AG04449 (cell line): ENCODE measurements at regions not wholly inside any gene's neighbourhood (a gene's known extent, or its start where the extent isn't known, plus 50 kb on each side); places are given as distances from the start of the nearest gene placed in this dataset.

Source experiments
- CTCF ChIA-PET: fragments of 350-600 bp; formaldehyde crosslinking; extraction: SDS; loops from one replicate; lab custom pipeline; 2021; ENCODE audit warnings: antibody characterized with exemption; lab: Yijun Ruan, JAX
- POLR2A ChIA-PET: fragments of 400-600, 350-600 bp; formaldehyde crosslinking; extraction: SDS; loops from one replicate; lab custom pipeline; 2020; ENCODE audit warnings: antibody characterized with exemption, inconsistent platforms; lab: Yijun Ruan, JAX
- DNase-seq: peaks from one replicate; pipeline ENCODE4 v3.0.0-alpha.2; 2010; ENCODE audit warnings: low read depth, low spot score
- H3K4me3 ChIP-seq: 2 replicates; pipeline ENCODE4 v1.5.1; 2011; ENCODE audit warnings: low read depth, mild to moderate bottlenecking, control low read depth, low read length
- CTCF ChIP-seq: IDR thresholded peaks from one replicate; pipeline ENCODE4 v1.5.1; 2011; ENCODE audit warnings: mild to moderate bottlenecking, moderate library complexity, low read length, control low read depth, inconsistent platforms; ENCODE audit not compliant: insufficient read depth; ENCODE audit errors: missing control alignments

GRCh38 chr17:51528111-51528510 lies 267.8 kb downstream of the UTP18 start:
- no peak for DNase-seq
- CTCF ChIA-PET = no interaction called here
- no peak for TF ChIP-seq CTCF
- H3K4me3 ChIP-seq = no peak overlapping the region
- POLR2A ChIA-PET = no interaction called here

- ChIA-PET CTCF (no interaction called here), POLR2A (no interaction called here)
- DNase-seq = no peak
- no peak overlapping the region for H3K4me3 ChIP-seq
- TF ChIP-seq CTCF = no peak
Measured at GRCh38 chr17:51533219-51533618, 272.9 kb downstream of the UTP18 start.

- DNase-seq = no peak
- H3K4me3 ChIP-seq = no peak overlapping the region
- POLR2A ChIA-PET = no interaction called here
- TF ChIP-seq CTCF = no peak
- CTCF ChIA-PET = no interaction called here
Measured at GRCh38 chr17:51533821-51534220, 273.5 kb downstream of the UTP18 start.

DNA sequence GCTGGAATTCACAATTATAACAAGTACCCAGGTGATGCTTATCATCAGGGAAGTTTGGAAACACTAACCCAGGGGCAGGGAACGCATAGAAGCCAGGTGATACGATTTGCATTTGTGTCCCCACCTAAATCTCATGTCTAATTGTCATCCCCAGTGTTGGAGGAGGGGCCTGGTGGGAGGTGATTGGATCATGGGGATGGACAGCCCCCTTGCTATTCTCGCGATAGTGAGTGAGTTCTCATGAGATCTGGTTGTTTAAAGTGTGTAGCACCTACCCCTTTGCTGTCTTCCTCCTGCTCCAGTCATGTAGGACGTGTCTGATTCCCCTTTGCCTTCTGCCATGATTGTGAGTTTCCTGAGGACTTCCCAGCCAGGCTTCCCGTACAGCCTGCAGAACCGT lies 276.3 kb downstream of the UTP18 start:
- DNase-seq = no peak
- CTCF ChIA-PET = no interaction called here
- TF ChIP-seq CTCF = no peak
- H3K4me3 ChIP-seq = no peak overlapping the region
- POLR2A ChIA-PET = no interaction called here

GRCh38 chr17:51537996-51538550 lies 277.7 kb downstream of the UTP18 start:
- no peak overlapping the region for H3K4me3 ChIP-seq
- POLR2A ChIA-PET = no interaction called here
- no peak for DNase-seq
- CTCF ChIA-PET = no interaction called here
- TF ChIP-seq CTCF = no peak

DNA sequence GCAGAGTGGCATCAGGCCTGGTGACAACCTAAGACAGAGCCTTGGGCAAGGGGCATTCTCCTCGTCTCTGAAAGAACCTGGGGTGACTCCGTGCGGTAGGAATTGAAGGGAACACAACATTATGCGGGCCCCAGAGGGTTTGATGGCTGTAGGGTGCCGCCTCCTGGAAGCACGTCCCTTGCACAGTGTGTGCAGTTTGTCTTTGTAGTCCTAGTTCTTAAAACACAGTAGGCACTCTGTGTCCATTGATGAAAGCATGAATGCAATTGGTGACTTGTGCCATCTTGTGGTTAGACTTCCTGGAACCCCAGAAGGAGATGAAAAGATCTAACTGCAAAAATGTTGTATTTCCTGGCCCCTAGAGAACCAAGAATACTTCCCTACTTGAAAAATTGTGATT lies 279.8 kb downstream of the UTP18 start:
- no peak for TF ChIP-seq CTCF
- no peak for DNase-seq
- H3K4me3 ChIP-seq = no peak overlapping the region
- ChIA-PET CTCF (no interaction called here), POLR2A (no interaction called here)

- ChIA-PET CTCF (no interaction called here), POLR2A (no interaction called here)
- H3K4me3 ChIP-seq = no peak overlapping the region
- no peak for TF ChIP-seq CTCF
- DNase-seq = no peak
Measured at GRCh38 chr17:51541215-51541614, 280.9 kb downstream of the UTP18 start.
